ENCODE measurements at regions not wholly inside any gene's neighbourhood (a gene's known extent, or its start where the extent isn't known, plus 50 kb on each side); places are given as distances from the start of the nearest gene placed in this dataset.

- Histone ChIP-seq H4K91ac (ENCODE audit: insufficient read depth, low read depth, low read length) (no peak overlapping the region), H2BK15ac (ENCODE audit: low read depth, low read length) (peak overlapping the region; percentile 28; the same call in 1 of the 3 replicates), H2BK120ac (ENCODE audit: low read depth, low read length) (peak overlapping the region; percentile 28; the same call in 1 of the 2 replicates), H2BK5ac (ENCODE audit: low read depth, low read length, poor library complexity, severe bottlenecking) (no peak overlapping the region), H3K27me3 (ENCODE audit: control insufficient read depth, insufficient read depth, low read length) (no peaks in the 10 kb centered on the region), H3K56ac (ENCODE audit: extremely low read depth, insufficient read depth, low read length) (no peak overlapping the region), H2AFZ (replicated peaks; ENCODE audit: low read length, poor library complexity) (no peak overlapping the region), H3K4me3 (ENCODE audit: insufficient read depth, low read depth, low read length) (no peak overlapping the region), H4K8ac (ENCODE audit: low read depth in 2 of 2, low read length in 2 of 2) (no peak overlapping the region; a peak in 1 of 4 replicates), H3K23ac (ENCODE audit: low read depth, low read length) (no peak overlapping the region), H2BK20ac (ENCODE audit: low read depth, low read length) (peak overlapping the region; percentile 32), H3K79me1 (ENCODE audit: low read depth in 1 of 2, low read length in 2 of 2) (no peaks in the 10 kb centered on the region), H3K18ac (ENCODE audit: low read depth, low read length) (no peak overlapping the region), H3K4me2 (ENCODE audit: low read depth, low read length) (no peak overlapping the region), H3K9ac (ENCODE audit: low read depth, low read length) (no peak overlapping the region), H2AK9ac (replicated peaks; ENCODE audit: low read depth, low read length, poor library complexity) (no peak overlapping the region), H4K20me1 (ENCODE audit: insufficient read depth, low read length) (no peaks in the 10 kb centered on the region), H3K4me1 (ENCODE audit: control insufficient read depth, insufficient read depth, low read length) (peaks cover 15% of the 10 kb centered on the region), H3K9me1 (ENCODE audit: insufficient read depth, low read length) (peaks cover 4% of the 10 kb centered on the region), H3K14ac (replicated peaks; ENCODE audit: low read depth, low read length) (no peak overlapping the region), H3K27ac (ENCODE audit: insufficient read depth, low read length) (no peak overlapping the region), H3K9me3 (ENCODE audit: control insufficient read depth, insufficient read depth, low read length) (no peaks in the 10 kb centered on the region), H3K4ac (ENCODE audit: low read depth, low read length) (peak overlapping the region; percentile 37; the same call in 1 of the 2 replicates), H3K36me3 (ENCODE audit: control insufficient read depth, insufficient read depth, low read length) (no peaks in the 10 kb centered on the region), H2AK5ac (ENCODE audit: low read depth, low read length) (peak overlapping the region; percentile 41), H4K5ac (ENCODE audit: low read depth, low read length) (no peak overlapping the region)
- intact Hi-C loops (cut with micrococcal nuclease): no loop called here
- TF ChIP-seq MAFK (IDR thresholded peaks at IDR 0.05; ENCODE audit: low read depth, low read length): no peak
- no peak for TF ChIP-seq FOS (IDR thresholded peaks at IDR 0.05; ENCODE audit: low read depth, low read length)
- TF ChIP-seq CTCF (conservative IDR thresholded peaks at IDR 0.05; ENCODE audit: low read depth, low read length): no peak
- no peak for TF ChIP-seq RCOR1 (IDR thresholded peaks at IDR 0.05; ENCODE audit: insufficient replicate concordance, low read length)
- TF ChIP-seq MAZ (IDR thresholded peaks at IDR 0.05; ENCODE audit: borderline replicate concordance, low read depth, low read length): no peak
- no peak for TF ChIP-seq USF2 (IDR thresholded peaks at IDR 0.05; ENCODE audit: low read depth, low read length)
- no peak for TF ChIP-seq ELK1 (IDR thresholded peaks at IDR 0.05; ENCODE audit: borderline replicate concordance, low read depth, low read length)
- no peak for TF ChIP-seq SMC3 (IDR thresholded peaks at IDR 0.05; ENCODE audit: low read depth, low read length)
- TF ChIP-seq RFX5 (IDR thresholded peaks at IDR 0.05; ENCODE audit: low read depth, low read length): no peak
- no peak for TF ChIP-seq CEBPB (IDR thresholded peaks at IDR 0.05; ENCODE audit: low read depth, low read length)
- TF ChIP-seq RAD21 (IDR thresholded peaks at IDR 0.05; ENCODE audit: low read length): no peak
- TF ChIP-seq BHLHE40 (IDR thresholded peaks at IDR 0.05; ENCODE audit: low read depth, low read length): no peak
- TF ChIP-seq POLR2A (IDR thresholded peaks at IDR 0.05; ENCODE audit: low read depth, low read length): no peak
- TF ChIP-seq NFE2L2 (IDR thresholded peaks at IDR 0.05; ENCODE audit: low read depth, low read length): no peak
- TF ChIP-seq CHD1 (IDR thresholded peaks at IDR 0.05; ENCODE audit: low read depth, low read length): no peak
- ChIA-PET CTCF (interaction anchor here (0.8 kb wide), 1 partner anchor 141 kb away, joined by 4 read pairs; no protein-coding TSS in a partner anchor), POLR2A (ENCODE audit: unreplicated experiment) (no interaction called here)
- BruUV-seq (replicated peaks): no TSS peak
- dilution Hi-C loops (cut with HindIII; ENCODE audit: low sequenced_read_pairs, unreplicated experiment): no loop called here
- no peak for DNase-seq
- WGBS, 2 experiments (ENCODE audit: extremely low coverage in 2 of 2, insufficient read length in 1 of 2): 94% methylated on average over 7 of the region's 10 CpGs; no CpG with 5 or more reads in 1 of the 2 experiments
- ATAC-seq (ENCODE audit: low read depth): no peak
- in situ Hi-C loops (cut with MboI; ENCODE audit: low sequenced_read_pairs): no loop called here
Observed at GRCh38 chr18:24630346-24630880, 170.0 kb downstream of the HRH4 start.
